ENCODE measurements at regions not wholly inside any gene's neighbourhood (a gene's known extent, or its start where the extent isn't known, plus 50 kb on each side); places are given as distances from the start of the nearest gene placed in this dataset.
"Not testable (repeated sequence)": the region's sequence is repeated elsewhere in the genome, so short reads cannot be mapped to it uniquely, and the experiment has no call there.

- TF ChIP-seq CTCF, POLR2AphosphoS5, POLR2A, EP300 (IDR thresholded peaks at IDR 0.05): not testable (repeated sequence)
Measured at GRCh38 chr2:8250290-8250689, 431.6 kb upstream of the ID2 start.
